HUES48 (cell line): ENCODE measurements at regions not wholly inside any gene's neighbourhood (a gene's known extent, or its start where the extent isn't known, plus 50 kb on each side); places are given as distances from the start of the nearest gene placed in this dataset.

Experiments used
- H3K27ac ChIP-seq: one replicate; pipeline ENCODE4 v1.7.0; 2013; ENCODE audit warnings: low read depth, low read length, inconsistent platforms
- H3K27me3 ChIP-seq: 2 replicates; pipeline ENCODE4 v1.6.1; 2013; ENCODE audit warnings: mild to moderate bottlenecking, low read length; ENCODE audit not compliant: control insufficient read depth, insufficient read depth
- H3K36me3 ChIP-seq: 2 replicates; pipeline ENCODE4 v1.6.1; 2013; ENCODE audit warnings: low read length; ENCODE audit not compliant: control insufficient read depth, insufficient read depth
- H3K4me1 ChIP-seq: 2 replicates; pipeline ENCODE4 v1.6.1; 2013; ENCODE audit warnings: mild to moderate bottlenecking, low read length; ENCODE audit not compliant: control insufficient read depth, insufficient read depth
- H3K4me3 ChIP-seq: 2 replicates; pipeline ENCODE4 v1.5.1; 2013; ENCODE audit warnings: mild to moderate bottlenecking, low read depth, low read length
- H3K9ac ChIP-seq: 2 replicates; pipeline ENCODE4 v1.6.1; 2013; ENCODE audit warnings: mild to moderate bottlenecking, low read depth, low read length, moderate library complexity
- H3K9me3 ChIP-seq: 2 replicates; pipeline ENCODE4 v1.6.1; 2013; ENCODE audit warnings: low read length; ENCODE audit not compliant: control insufficient read depth, insufficient read depth

DNA sequence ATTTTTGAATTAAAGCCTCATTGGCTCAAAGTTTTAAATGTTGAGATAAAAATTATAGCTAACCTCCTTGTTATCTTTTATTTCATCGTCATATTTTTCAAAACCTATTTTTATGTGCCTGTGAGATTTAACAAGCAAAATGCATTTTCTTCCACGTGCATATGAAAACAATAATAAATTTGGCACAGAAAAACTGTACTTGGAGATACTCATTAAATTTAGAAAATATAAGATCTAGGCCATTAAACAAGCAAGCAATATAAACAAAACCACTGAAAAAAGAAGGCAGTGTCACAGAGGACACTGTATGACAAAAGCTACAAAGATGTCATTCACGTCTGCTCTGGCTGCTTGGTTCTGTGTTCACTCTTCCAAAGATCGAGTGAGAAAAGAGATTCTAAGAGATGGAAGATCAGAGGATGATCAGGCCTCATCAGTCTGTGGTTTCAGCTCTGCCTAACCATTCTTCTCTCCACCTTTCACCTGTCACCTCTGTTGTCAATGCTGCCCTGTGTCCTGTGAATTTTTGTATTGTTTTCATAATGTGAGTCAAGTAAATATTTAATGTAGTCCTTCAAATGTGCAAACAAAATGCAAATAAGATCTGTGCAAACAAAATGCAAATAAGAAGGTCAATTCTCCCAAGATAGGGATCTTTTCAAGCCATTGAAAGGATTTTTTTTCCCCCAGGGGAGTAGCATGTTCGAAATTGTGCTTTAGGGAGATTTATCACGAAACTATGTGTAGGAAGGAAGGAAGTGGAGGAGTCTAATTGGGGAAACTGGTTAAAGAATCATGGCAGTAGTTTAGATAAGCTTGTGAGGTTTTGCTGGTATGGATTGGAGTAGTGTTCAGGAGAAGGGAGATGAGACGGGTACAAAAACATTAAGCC, 138.7 kb upstream of the RBMS1 start:
- Histone ChIP-seq H3K9me3 (no peaks in the 10 kb centered on the region), H3K4me1 (peaks cover 4% of the 10 kb centered on the region; the same call in 1 of the 2 replicates), H3K27me3 (no peaks in the 10 kb centered on the region; the same call in 1 of the 2 replicates), H3K4me3 (no peak overlapping the region), H3K27ac (no peak overlapping the region), H3K36me3 (no peaks in the 10 kb centered on the region), H3K9ac (no peak overlapping the region)

GRCh38 chr2:160634436-160634835, 140.8 kb upstream of the RBMS1 start:
- H3K27me3 ChIP-seq: no peaks in the 10 kb centered on the region; the same call in 1 of the 2 replicates
- H3K4me3 ChIP-seq: no peak overlapping the region
- H3K4me1 ChIP-seq: peaks cover 4% of the 10 kb centered on the region; the same call in 1 of the 2 replicates
- H3K9me3 ChIP-seq: no peaks in the 10 kb centered on the region
- no peak overlapping the region for H3K27ac ChIP-seq
- no peaks in the 10 kb centered on the region for H3K36me3 ChIP-seq
- no peak overlapping the region for H3K9ac ChIP-seq

- Histone ChIP-seq H3K27me3 (no peaks in the 10 kb centered on the region; the same call in 1 of the 2 replicates), H3K4me1 (peaks cover 4% of the 10 kb centered on the region; the same call in 1 of the 2 replicates), H3K36me3 (no peaks in the 10 kb centered on the region), H3K9ac (no peak overlapping the region), H3K4me3 (no peak overlapping the region), H3K9me3 (peaks cover 8% of the 10 kb centered on the region), H3K27ac (no peak overlapping the region)
Measured at GRCh38 chr2:160635488-160635887, 141.9 kb upstream of the RBMS1 start.

GRCh38 chr2:160639472-160639871, 145.9 kb upstream of the RBMS1 start:
- no peak overlapping the region for H3K4me3 ChIP-seq
- H3K9ac ChIP-seq: no peak overlapping the region
- peaks cover 8% of the 10 kb centered on the region for H3K9me3 ChIP-seq
- H3K4me1 ChIP-seq: no peaks in the 10 kb centered on the region
- no peaks in the 10 kb centered on the region for H3K36me3 ChIP-seq
- no peak overlapping the region for H3K27ac ChIP-seq
- no peaks in the 10 kb centered on the region for H3K27me3 ChIP-seq

GRCh38 chr2:160646684-160647444, 153.3 kb upstream of the RBMS1 start:
- no peak overlapping the region for H3K4me3 ChIP-seq
- no peaks in the 10 kb centered on the region for H3K9me3 ChIP-seq
- no peaks in the 10 kb centered on the region for H3K27me3 ChIP-seq
- peaks cover 13% of the 10 kb centered on the region for H3K4me1 ChIP-seq
- no peak overlapping the region for H3K9ac ChIP-seq
- H3K27ac ChIP-seq: no peak overlapping the region
- H3K36me3 ChIP-seq: no peaks in the 10 kb centered on the region

DNA sequence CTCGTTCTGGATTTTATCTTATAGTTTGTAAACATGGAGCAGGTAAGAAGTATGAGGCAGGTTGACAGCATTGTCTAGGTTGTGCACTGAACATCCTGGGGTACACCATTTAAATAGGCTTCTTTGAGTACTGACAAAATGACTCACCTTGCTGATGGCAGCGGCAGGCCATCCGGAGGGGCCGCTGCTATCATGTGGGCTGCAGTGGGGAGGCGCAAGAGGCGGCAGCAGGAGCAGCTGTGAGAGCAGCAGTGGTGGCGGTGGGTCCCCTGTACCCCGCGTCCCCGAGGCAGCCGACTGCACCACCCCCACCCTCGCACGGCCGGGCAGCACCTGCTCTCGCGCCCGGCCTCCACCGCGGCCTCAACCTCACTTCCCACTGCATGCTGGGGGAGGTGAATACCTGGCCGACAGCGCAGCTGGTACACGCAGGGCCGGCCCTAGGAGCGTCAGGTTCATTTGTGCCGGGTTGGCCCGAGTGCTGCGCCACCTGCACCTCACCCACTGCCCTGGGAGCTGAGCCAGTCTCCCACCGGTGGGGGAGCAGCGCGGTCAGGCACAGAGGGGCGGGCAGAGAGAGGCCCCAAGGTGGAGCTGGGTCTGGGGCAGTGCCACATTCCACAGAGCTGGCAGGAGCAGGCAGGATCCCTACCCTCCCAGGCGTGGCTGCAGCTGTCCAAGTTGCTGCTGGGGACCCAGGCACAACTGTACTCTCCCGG, 154.5 kb upstream of the RBMS1 start:
- Histone ChIP-seq H3K9ac (no peak overlapping the region), H3K9me3 (no peaks in the 10 kb centered on the region), H3K36me3 (no peaks in the 10 kb centered on the region), H3K27me3 (no peaks in the 10 kb centered on the region), H3K4me1 (peaks cover 13% of the 10 kb centered on the region), H3K4me3 (no peak overlapping the region), H3K27ac (no peak overlapping the region)

DNA sequence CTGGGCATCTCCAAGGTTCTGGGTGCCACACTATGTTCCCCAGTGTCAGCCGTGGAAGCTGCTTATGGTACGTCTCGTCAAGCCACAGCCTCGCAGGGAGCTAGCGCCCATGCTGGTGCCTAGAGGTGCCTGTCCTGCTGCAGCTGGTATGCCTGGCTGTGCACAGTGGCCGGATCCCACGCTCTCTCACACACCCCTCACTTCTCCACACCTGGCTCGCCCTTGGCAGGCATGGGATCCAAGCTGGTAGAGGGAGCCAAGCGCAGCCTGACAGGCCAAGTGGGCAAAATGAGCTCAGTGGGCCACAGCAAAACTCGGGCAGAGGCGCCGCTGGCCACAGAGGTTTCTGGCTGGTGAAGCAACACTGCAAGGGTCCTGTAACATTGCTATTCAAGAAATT, 156.1 kb upstream of the RBMS1 start:
- Histone ChIP-seq H3K27ac (no peak overlapping the region), H3K9me3 (no peaks in the 10 kb centered on the region), H3K27me3 (no peaks in the 10 kb centered on the region), H3K4me1 (peaks cover 13% of the 10 kb centered on the region), H3K4me3 (no peak overlapping the region), H3K36me3 (no peaks in the 10 kb centered on the region), H3K9ac (no peak overlapping the region)

- Histone ChIP-seq H3K4me3 (no peak overlapping the region), H3K27ac (no peak overlapping the region), H3K27me3 (no peaks in the 10 kb centered on the region), H3K36me3 (no peaks in the 10 kb centered on the region), H3K9me3 (no peaks in the 10 kb centered on the region), H3K4me1 (peaks cover 13% of the 10 kb centered on the region), H3K9ac (no peak overlapping the region)
Measured at GRCh38 chr2:160650196-160651118, 156.8 kb upstream of the RBMS1 start.

DNA sequence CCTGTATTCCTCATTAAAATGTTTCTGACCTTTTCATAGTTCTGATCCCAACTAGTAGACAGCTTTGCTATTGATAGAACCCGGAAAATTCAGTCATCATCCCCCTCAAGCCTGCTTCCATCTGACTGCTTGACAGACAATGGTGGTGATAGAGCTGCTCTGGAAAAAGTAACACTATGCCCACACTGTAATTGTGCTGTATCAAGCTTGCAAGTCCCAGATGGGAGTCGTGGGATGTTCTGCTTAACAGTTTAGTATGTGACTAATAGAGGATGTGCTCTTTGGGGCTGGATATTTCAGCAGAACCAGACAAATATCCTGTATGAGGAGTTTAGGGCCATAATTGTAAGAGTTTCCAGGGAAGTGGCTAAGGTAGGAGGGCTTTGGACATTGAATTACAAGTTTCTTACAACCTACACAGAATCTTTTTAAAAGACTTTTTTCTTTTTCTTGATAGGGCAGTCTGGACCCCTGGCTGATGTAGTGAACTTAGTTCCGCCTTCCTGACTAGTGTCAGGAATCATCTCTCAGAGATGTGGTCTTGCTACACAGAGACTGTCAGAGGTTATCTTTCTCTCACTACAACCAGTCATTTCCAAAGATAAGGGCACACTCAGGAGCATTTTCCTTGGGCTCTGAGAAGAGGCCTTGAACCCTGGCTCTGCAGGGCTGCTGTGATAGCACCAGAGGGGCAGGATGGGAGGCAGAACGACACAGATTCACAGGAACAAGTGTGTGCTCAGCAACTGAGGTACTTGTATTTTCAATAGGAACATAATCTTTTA, 158.0 kb upstream of the RBMS1 start:
- no peak overlapping the region for H3K9ac ChIP-seq
- no peaks in the 10 kb centered on the region for H3K27me3 ChIP-seq
- no peaks in the 10 kb centered on the region for H3K9me3 ChIP-seq
- peaks cover 12% of the 10 kb centered on the region for H3K4me1 ChIP-seq
- H3K4me3 ChIP-seq: no peak overlapping the region
- H3K36me3 ChIP-seq: no peaks in the 10 kb centered on the region
- H3K27ac ChIP-seq: no peak overlapping the region
